Umbilical cord (tissue), 1 donor: ENCODE measurements at regions not wholly inside any gene's neighbourhood (a gene's known extent, or its start where the extent isn't known, plus 50 kb on each side); places are given as distances from the start of the nearest gene placed in this dataset.
A peak's percentile ranks its signal among the peaks of the same experiment; 100 is the strongest.

Experiments used
- DNase-seq: peaks from one replicate; pipeline ENCODE4 v3.0.0-alpha.2; 2015; ENCODE audit warnings: low spot score

GRCh38 chr15:81987628-81988027 lies 58.2 kb downstream of the MEX3B start:
- no peak for DNase-seq

GRCh38 chr15:81983497-81983896 lies 62.3 kb downstream of the MEX3B start:
- DNase-seq: no peak

- no peak for DNase-seq
Measured at GRCh38 chr15:81982808-81983207, 63.0 kb downstream of the MEX3B start.

- DNase-seq: no peak
Measured at GRCh38 chr15:81981908-81982307, 63.9 kb downstream of the MEX3B start.

- no peak for DNase-seq
Measured at GRCh38 chr15:81977464-81977863, 68.4 kb downstream of the MEX3B start.

- no peak for DNase-seq
Measured at GRCh38 chr15:81968691-81969090, 77.1 kb downstream of the MEX3B start.

- no peak for DNase-seq
Measured at GRCh38 chr15:81966631-81967030, 79.2 kb downstream of the MEX3B start.

- no peak for DNase-seq
Measured at GRCh38 chr15:81962482-81962881, 83.3 kb downstream of the MEX3B start.

- no peak for DNase-seq
Measured at GRCh38 chr15:81959196-81959595, 86.6 kb downstream of the MEX3B start.

GRCh38 chr15:81957698-81958097 lies 88.1 kb downstream of the MEX3B start:
- DNase-seq: no peak

- DNase-seq: no peak
Measured at GRCh38 chr15:81955382-81956062, 90.3 kb downstream of the MEX3B start.

- DNase-seq: no peak
Measured at GRCh38 chr15:81954158-81954783, 91.5 kb downstream of the MEX3B start.

- DNase-seq: peak; percentile 31
Measured at GRCh38 chr15:81950841-81951414, 94.9 kb downstream of the MEX3B start.

GRCh38 chr15:81948751-81949150 lies 97.1 kb downstream of the MEX3B start:
- DNase-seq: no peak

GRCh38 chr15:81948222-81948621 lies 97.6 kb downstream of the MEX3B start:
- DNase-seq: no peak

- no peak for DNase-seq
Measured at GRCh38 chr15:81947548-81947947, 98.3 kb downstream of the MEX3B start.

- DNase-seq: no peak
Measured at GRCh38 chr15:81945014-81945615, 100.7 kb downstream of the MEX3B start.

GRCh38 chr15:81942655-81943195 lies 103.1 kb downstream of the MEX3B start:
- no peak for DNase-seq

- no peak for DNase-seq
Measured at GRCh38 chr15:81942157-81942556, 103.7 kb downstream of the MEX3B start.

- DNase-seq: no peak
Measured at GRCh38 chr15:81941479-81941878, 104.3 kb downstream of the MEX3B start.

GRCh38 chr15:81940467-81941451 lies 105.1 kb downstream of the MEX3B start:
- peak; percentile 84 for DNase-seq
